ENCODE measurements at regions not wholly inside any gene's neighbourhood (a gene's known extent, or its start where the extent isn't known, plus 50 kb on each side); places are given as distances from the start of the nearest gene placed in this dataset.
A peak's percentile ranks its signal among the peaks of the same experiment; 100 is the strongest.

DNA sequence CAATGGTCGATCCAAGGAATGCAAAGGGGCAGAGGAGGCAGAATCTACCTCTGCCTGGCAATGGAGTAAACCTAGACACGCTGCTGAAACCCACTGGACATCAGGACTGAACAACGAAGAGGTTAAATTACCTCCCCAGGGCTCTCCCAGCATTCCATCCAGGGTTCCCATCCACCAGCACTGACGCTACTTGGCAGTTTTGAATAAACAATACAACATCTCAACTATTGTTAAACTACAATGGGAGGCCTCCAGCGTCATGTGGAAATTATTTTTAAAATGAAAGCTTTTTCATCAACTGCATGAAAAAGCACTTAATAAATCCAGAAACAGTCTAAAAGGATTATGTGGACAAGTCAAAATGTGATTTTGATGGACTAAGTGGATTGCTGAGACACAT is 96.8 kb upstream of the NHSL1 start (continued):
- TF ChIP-seq, protein P1, sequence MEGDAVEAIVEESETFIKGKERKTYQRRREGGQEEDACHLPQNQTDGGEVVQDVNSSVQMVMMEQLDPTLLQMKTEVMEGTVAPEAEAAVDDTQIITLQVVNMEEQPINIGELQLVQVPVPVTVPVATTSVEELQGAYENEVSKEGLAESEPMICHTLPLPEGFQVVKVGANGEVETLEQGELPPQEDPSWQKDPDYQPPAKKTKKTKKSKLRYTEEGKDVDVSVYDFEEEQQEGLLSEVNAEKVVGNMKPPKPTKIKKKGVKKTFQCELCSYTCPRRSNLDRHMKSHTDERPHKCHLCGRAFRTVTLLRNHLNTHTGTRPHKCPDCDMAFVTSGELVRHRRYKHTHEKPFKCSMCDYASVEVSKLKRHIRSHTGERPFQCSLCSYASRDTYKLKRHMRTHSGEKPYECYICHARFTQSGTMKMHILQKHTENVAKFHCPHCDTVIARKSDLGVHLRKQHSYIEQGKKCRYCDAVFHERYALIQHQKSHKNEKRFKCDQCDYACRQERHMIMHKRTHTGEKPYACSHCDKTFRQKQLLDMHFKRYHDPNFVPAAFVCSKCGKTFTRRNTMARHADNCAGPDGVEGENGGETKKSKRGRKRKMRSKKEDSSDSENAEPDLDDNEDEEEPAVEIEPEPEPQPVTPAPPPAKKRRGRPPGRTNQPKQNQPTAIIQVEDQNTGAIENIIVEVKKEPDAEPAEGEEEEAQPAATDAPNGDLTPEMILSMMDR (conservative IDR thresholded peaks at IDR 0.05; ENCODE audit: low read depth in 2 of 2), result no peak
- TF ChIP-seq ZNF331 (CRISPR knock-in tag; IDR thresholded peaks at IDR 0.05; ENCODE audit: low read depth), result no peak
- TF ChIP-seq, protein P2, sequence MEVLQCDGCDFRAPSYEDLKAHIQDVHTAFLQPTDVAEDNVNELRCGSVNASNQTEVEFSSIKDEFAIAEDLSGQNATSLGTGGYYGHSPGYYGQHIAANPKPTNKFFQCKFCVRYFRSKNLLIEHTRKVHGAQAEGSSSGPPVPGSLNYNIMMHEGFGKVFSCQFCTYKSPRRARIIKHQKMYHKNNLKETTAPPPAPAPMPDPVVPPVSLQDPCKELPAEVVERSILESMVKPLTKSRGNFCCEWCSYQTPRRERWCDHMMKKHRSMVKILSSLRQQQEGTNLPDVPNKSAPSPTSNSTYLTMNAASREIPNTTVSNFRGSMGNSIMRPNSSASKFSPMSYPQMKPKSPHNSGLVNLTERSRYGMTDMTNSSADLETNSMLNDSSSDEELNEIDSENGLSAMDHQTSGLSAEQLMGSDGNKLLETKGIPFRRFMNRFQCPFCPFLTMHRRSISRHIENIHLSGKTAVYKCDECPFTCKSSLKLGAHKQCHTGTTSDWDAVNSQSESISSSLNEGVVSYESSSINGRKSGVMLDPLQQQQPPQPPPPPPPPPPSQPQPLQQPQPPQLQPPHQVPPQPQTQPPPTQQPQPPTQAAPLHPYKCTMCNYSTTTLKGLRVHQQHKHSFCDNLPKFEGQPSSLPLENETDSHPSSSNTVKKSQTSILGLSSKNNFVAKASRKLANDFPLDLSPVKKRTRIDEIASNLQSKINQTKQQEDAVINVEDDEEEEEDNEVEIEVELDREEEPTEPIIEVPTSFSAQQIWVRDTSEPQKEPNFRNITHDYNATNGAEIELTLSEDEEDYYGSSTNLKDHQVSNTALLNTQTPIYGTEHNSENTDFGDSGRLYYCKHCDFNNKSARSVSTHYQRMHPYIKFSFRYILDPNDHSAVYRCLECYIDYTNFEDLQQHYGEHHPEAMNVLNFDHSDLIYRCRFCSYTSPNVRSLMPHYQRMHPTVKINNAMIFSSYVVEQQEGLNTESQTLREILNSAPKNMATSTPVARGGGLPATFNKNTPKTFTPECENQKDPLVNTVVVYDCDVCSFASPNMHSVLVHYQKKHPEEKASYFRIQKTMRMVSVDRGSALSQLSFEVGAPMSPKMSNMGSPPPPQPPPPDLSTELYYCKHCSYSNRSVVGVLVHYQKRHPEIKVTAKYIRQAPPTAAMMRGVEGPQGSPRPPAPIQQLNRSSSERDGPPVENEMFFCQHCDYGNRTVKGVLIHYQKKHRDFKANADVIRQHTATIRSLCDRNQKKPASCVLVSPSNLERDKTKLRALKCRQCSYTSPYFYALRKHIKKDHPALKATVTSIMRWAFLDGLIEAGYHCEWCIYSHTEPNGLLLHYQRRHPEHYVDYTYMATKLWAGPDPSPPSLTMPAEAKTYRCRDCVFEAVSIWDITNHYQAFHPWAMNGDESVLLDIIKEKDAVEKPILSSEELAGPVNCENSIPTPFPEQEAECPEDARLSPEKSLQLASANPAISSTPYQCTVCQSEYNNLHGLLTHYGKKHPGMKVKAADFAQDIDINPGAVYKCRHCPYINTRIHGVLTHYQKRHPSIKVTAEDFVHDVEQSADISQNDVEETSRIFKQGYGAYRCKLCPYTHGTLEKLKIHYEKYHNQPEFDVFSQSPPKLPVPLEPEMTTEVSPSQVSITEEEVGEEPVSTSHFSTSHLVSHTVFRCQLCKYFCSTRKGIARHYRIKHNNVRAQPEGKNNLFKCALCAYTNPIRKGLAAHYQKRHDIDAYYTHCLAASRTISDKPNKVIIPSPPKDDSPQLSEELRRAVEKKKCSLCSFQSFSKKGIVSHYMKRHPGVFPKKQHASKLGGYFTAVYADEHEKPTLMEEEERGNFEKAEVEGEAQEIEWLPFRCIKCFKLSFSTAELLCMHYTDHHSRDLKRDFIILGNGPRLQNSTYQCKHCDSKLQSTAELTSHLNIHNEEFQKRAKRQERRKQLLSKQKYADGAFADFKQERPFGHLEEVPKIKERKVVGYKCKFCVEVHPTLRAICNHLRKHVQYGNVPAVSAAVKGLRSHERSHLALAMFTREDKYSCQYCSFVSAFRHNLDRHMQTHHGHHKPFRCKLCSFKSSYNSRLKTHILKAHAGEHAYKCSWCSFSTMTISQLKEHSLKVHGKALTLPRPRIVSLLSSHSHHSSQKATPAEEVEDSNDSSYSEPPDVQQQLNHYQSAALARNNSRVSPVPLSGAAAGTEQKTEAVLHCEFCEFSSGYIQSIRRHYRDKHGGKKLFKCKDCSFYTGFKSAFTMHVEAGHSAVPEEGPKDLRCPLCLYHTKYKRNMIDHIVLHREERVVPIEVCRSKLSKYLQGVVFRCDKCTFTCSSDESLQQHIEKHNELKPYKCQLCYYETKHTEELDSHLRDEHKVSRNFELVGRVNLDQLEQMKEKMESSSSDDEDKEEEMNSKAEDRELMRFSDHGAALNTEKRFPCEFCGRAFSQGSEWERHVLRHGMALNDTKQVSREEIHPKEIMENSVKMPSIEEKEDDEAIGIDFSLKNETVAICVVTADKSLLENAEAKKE (CRISPR knock-in tag; IDR thresholded peaks at IDR 0.05), result no peak

DNA sequence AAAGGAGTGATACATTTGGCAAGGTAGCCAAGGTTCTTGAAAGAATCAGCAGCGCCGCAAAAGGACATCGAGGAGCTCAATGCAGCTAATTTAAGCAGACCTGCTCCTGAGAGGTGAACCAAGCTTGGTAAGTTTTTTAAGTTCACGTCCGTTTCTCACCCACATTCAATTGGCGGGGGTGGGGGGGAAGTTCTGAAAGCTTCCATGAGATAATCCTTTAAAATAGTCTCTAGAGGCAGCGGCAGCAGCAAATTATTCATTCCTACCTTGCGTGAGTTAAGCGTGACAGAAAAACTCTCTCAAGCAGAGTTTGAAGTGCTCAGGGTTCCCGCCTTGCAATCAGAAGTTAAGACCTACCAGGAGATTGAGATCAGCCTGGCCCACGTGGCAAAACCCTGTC is 97.3 kb upstream of the NHSL1 start:
- no peaks in the 10 kb centered on the region for H3K27me3 ChIP-seq (ENCODE audit: insufficient read depth)
- Mint-ChIP-seq H3K36me3 (ENCODE audit: low read depth) (no peaks in the 10 kb centered on the region), H3K9me3 (no peaks in the 10 kb centered on the region; the same call in 2 of the 3 replicates), H3K27me3 (ENCODE audit: insufficient read depth, low read depth, poor library complexity) (peaks cover 4% of the 10 kb centered on the region), H3K4me3 (no peak overlapping the region), H3K4me1 (peaks cover 60% of the 10 kb centered on the region), H3K27ac (peak overlapping the region; percentile 78; the same call in 1 of the 2 replicates)
- H3K4me2 ChIP-seq, result peak overlapping the region; percentile 28
- H3K4me1 ChIP-seq (ENCODE audit: insufficient read depth), result peaks cover 49% of the 10 kb centered on the region
- no peak for ATAC-seq
- no peaks in the 10 kb centered on the region for H3K9me2 ChIP-seq (ENCODE audit: insufficient read depth)
- H3K79me2 ChIP-seq (replicated peaks; ENCODE audit: insufficient read depth), result peaks cover 20% of the 10 kb centered on the region
- TF ChIP-seq STAT1 (IDR thresholded peaks at IDR 0.05; ENCODE audit: unreplicated experiment) (no peak), ZNF331 (CRISPR knock-in tag; IDR thresholded peaks at IDR 0.05; ENCODE audit: low read depth) (no peak), CREB1 (CRISPR knock-in tag; IDR thresholded peaks at IDR 0.05; ENCODE audit: low read depth) (no peak)
- H2AFZ ChIP-seq, result no peak overlapping the region
- no peaks in the 10 kb centered on the region for H3K36me3 ChIP-seq (ENCODE audit: insufficient read depth)
- H4K20me1 ChIP-seq (replicated peaks; ENCODE audit: insufficient read depth), result no peaks in the 10 kb centered on the region; the same call in 1 of the 2 replicates
- H3F3A ChIP-seq (replicated peaks; ENCODE audit: low read depth), result no peaks in the 10 kb centered on the region
- no peak overlapping the region for H3K4me3 ChIP-seq
- no peak overlapping the region for H3K27ac ChIP-seq (ENCODE audit: low read depth)
- no peak for DNase-seq (ENCODE audit: low spot score)

Measured in GM23338 (cell line).